ENCODE measurements at regions not wholly inside any gene's neighbourhood (a gene's known extent, or its start where the extent isn't known, plus 50 kb on each side); places are given as distances from the start of the nearest gene placed in this dataset.
A peak's percentile ranks its signal among the peaks of the same experiment; 100 is the strongest.

DNA sequence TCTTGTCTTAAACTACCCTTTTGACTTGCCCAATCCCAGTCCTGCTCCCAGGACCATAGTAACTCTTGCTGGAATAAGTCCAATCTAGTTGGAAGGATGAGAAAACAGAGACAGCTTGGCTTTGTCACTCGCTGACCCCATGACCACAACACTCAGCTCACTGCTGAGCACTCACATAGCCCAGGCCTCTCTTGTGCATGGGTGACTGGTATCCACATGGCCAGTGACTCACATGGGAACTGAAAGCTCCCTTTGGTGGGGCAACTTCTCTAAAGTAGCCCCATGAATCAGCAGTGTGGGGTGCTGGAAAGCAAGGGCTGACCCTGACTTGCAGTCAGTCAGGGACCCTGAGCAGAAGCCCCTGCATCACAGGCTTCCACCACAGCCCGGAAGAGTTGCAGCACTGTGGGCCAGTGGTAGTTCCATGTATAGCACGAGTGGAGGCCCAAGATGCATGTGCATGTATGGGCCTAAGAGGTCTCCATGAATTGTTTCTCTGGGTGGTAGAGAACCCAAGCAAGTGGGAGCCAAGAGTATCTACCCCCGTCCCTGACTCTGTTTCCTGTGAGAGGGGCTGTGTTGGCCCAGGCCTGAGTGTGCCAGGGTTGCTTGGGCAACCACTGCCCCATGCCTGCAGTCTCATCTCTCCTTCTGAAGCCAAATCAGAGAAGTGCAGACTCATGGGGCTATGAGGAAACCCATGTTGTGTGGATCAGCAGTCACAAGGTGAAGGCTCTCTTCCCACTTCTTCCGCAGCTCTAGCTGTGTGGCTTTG, 62.1 kb upstream of the XCR1 start:
- no peaks in the 10 kb centered on the region for H3K79me2 ChIP-seq (ENCODE audit: insufficient read depth, low read length)
- TF ChIP-seq CTCF (IDR thresholded peaks at IDR 0.05; ENCODE audit: insufficient read depth, low read depth, low read length) (no peak), EZH2 (IDR thresholded peaks at IDR 0.05; ENCODE audit: insufficient read depth, low read length) (no peak)
- no peaks in the 10 kb centered on the region for H3K9me3 Mint-ChIP-seq (ENCODE audit: unreplicated experiment)
- H3K27ac ChIP-seq (ENCODE audit: low read depth, low read length), result peak overlapping the region; percentile 44
- H3K4me1 ChIP-seq (ENCODE audit: insufficient read depth, low read length), result peaks cover 4% of the 10 kb centered on the region
- no peak overlapping the region for H3K9ac ChIP-seq (ENCODE audit: low read length)
- H3K36me3 ChIP-seq (ENCODE audit: insufficient read depth, low read length), result no peaks in the 10 kb centered on the region
- peaks cover 3% of the 10 kb centered on the region for H3K27me3 Mint-ChIP-seq (ENCODE audit: low read depth, unreplicated experiment)
- no peak overlapping the region for H3K4me3 ChIP-seq (ENCODE audit: insufficient read depth, low read depth, low read length)
- H4K20me1 ChIP-seq (ENCODE audit: insufficient read depth, low read length), result no peaks in the 10 kb centered on the region
- no peak overlapping the region for H2AFZ ChIP-seq (ENCODE audit: low read depth, low read length)
- H3K9me3 ChIP-seq (ENCODE audit: insufficient read depth, low read depth, low read length), result no peaks in the 10 kb centered on the region
- H3K27me3 ChIP-seq (ENCODE audit: insufficient read depth, low read length), result no peaks in the 10 kb centered on the region
- H3K27ac Mint-ChIP-seq (ENCODE audit: unreplicated experiment), result no peak overlapping the region
- peak; percentile 17 for FAIRE-seq
- peak; percentile 82 for DNase-seq (ENCODE audit: low read depth)
- H3K4me2 ChIP-seq (ENCODE audit: low read length), result peak overlapping the region; percentile 10
- peaks cover 18% of the 10 kb centered on the region for H3K4me1 Mint-ChIP-seq (ENCODE audit: low read depth, unreplicated experiment)
- H3K4me3 Mint-ChIP-seq (ENCODE audit: unreplicated experiment), result no peak overlapping the region
- no peaks in the 10 kb centered on the region for H3K36me3 Mint-ChIP-seq (ENCODE audit: low read depth, unreplicated experiment)

DNA sequence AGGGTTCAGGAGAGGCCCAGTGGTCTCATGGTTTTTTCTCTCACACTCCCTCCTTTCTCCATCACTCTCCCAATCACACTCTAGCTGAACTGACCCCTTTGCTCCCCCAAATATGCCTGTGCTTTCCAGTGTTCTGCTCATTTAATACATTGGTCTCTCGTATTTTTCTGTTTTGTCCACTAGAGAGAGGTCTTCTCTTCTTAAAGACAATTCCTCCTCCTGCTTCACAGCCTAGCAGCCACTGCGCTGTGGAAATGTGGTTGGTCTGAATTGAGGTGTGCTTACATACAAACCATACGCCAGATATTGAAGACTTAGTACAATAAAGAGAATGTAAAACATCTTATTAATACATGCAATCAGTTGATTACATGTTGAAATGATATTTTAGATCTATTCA, 60.6 kb upstream of the XCR1 start:
- Mint-ChIP-seq H3K36me3 (ENCODE audit: low read depth, unreplicated experiment) (no peaks in the 10 kb centered on the region), H3K4me3 (ENCODE audit: unreplicated experiment) (no peak overlapping the region), H3K27ac (ENCODE audit: unreplicated experiment) (peak overlapping the region; percentile 12), H3K9me3 (ENCODE audit: unreplicated experiment) (no peaks in the 10 kb centered on the region), H3K4me1 (ENCODE audit: low read depth, unreplicated experiment) (peaks cover 18% of the 10 kb centered on the region), H3K27me3 (ENCODE audit: low read depth, unreplicated experiment) (peaks cover 3% of the 10 kb centered on the region)
- FAIRE-seq (no peak), DNase-seq (ENCODE audit: low read depth) (peak; percentile 11)
- Histone ChIP-seq H3K79me2 (ENCODE audit: insufficient read depth, low read length) (no peaks in the 10 kb centered on the region), H3K4me2 (ENCODE audit: low read length) (no peak overlapping the region), H3K27me3 (ENCODE audit: insufficient read depth, low read length) (no peaks in the 10 kb centered on the region), H3K27ac (ENCODE audit: low read depth, low read length) (no peak overlapping the region), H3K9me3 (ENCODE audit: insufficient read depth, low read depth, low read length) (no peaks in the 10 kb centered on the region), H2AFZ (ENCODE audit: low read depth, low read length) (no peak overlapping the region), H3K4me3 (ENCODE audit: insufficient read depth, low read depth, low read length) (no peak overlapping the region), H3K4me1 (ENCODE audit: insufficient read depth, low read length) (peaks cover 4% of the 10 kb centered on the region), H3K36me3 (ENCODE audit: insufficient read depth, low read length) (no peaks in the 10 kb centered on the region), H4K20me1 (ENCODE audit: insufficient read depth, low read length) (no peaks in the 10 kb centered on the region), H3K9ac (ENCODE audit: low read length) (no peak overlapping the region)
- TF ChIP-seq EZH2 (IDR thresholded peaks at IDR 0.05; ENCODE audit: insufficient read depth, low read length) (no peak), CTCF (IDR thresholded peaks at IDR 0.05; ENCODE audit: insufficient read depth, low read depth, low read length) (peak; percentile 17)

GRCh38 chr3:46086986-46087385, 59.7 kb upstream of the XCR1 start:
- no peak overlapping the region for H3K27ac Mint-ChIP-seq (ENCODE audit: unreplicated experiment)
- no peak overlapping the region for H3K27ac ChIP-seq (ENCODE audit: low read depth, low read length)
- H3K4me1 Mint-ChIP-seq (ENCODE audit: low read depth, unreplicated experiment), result peaks cover 15% of the 10 kb centered on the region
- peaks cover 4% of the 10 kb centered on the region for H3K4me1 ChIP-seq (ENCODE audit: insufficient read depth, low read length)
- FAIRE-seq, result no peak
- H2AFZ ChIP-seq (ENCODE audit: low read depth, low read length), result no peak overlapping the region
- TF ChIP-seq CTCF (IDR thresholded peaks at IDR 0.05; ENCODE audit: insufficient read depth, low read depth, low read length) (no peak), EZH2 (IDR thresholded peaks at IDR 0.05; ENCODE audit: insufficient read depth, low read length) (no peak)
- no peak overlapping the region for H3K4me3 Mint-ChIP-seq (ENCODE audit: unreplicated experiment)
- H3K27me3 Mint-ChIP-seq (ENCODE audit: low read depth, unreplicated experiment), result peaks cover 3% of the 10 kb centered on the region
- DNase-seq (ENCODE audit: low read depth), result no peak
- no peaks in the 10 kb centered on the region for H3K9me3 ChIP-seq (ENCODE audit: insufficient read depth, low read depth, low read length)
- H3K4me3 ChIP-seq (ENCODE audit: insufficient read depth, low read depth, low read length), result no peak overlapping the region
- no peak overlapping the region for H3K9ac ChIP-seq (ENCODE audit: low read length)
- no peaks in the 10 kb centered on the region for H3K36me3 Mint-ChIP-seq (ENCODE audit: low read depth, unreplicated experiment)
- no peaks in the 10 kb centered on the region for H3K27me3 ChIP-seq (ENCODE audit: insufficient read depth, low read length)
- H3K4me2 ChIP-seq (ENCODE audit: low read length), result no peak overlapping the region
- H3K36me3 ChIP-seq (ENCODE audit: insufficient read depth, low read length), result no peaks in the 10 kb centered on the region
- H3K9me3 Mint-ChIP-seq (ENCODE audit: unreplicated experiment), result no peaks in the 10 kb centered on the region
- no peaks in the 10 kb centered on the region for H3K79me2 ChIP-seq (ENCODE audit: insufficient read depth, low read length)
- no peaks in the 10 kb centered on the region for H4K20me1 ChIP-seq (ENCODE audit: insufficient read depth, low read length)

Measured in astrocyte (in vitro differentiated cells and primary cell).